HL-60 (cell line): ENCODE measurements at regions not wholly inside any gene's neighbourhood (a gene's known extent, or its start where the extent isn't known, plus 50 kb on each side); places are given as distances from the start of the nearest gene placed in this dataset.

Source experiments
- POLR2AphosphoS5 ChIP-seq: IDR thresholded peaks from 2 replicates; pipeline ENCODE4 v1.6.1; 2012; ENCODE audit warnings: low read depth
- TF ChIP-seq, protein P1 (sequence below): IDR thresholded peaks from one replicate; pipeline ENCODE4 v1.5.1; 2011; ENCODE audit warnings: low read length, control low read depth, inconsistent platforms; ENCODE audit not compliant: insufficient read depth

DNA sequence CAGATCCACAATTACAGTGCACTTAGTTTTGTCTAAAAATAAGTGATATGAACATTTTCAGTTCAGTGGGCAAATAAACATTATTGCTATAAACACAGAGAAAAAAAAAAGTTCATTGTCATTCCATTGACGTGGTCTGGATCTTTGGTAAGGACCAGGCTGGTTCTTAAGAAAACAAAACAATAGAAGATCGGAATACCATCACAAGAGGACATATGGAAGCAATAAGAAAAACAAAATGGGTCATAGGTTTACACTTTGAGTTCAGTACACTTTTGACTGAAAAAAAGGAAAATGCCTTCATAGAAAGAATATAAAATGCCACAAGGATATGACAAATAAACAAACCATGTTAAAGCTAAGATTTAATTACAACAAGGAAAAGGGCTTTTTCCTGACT, 289.5 kb upstream of the TYRP1 start:
- TF ChIP-seq, protein P1, sequence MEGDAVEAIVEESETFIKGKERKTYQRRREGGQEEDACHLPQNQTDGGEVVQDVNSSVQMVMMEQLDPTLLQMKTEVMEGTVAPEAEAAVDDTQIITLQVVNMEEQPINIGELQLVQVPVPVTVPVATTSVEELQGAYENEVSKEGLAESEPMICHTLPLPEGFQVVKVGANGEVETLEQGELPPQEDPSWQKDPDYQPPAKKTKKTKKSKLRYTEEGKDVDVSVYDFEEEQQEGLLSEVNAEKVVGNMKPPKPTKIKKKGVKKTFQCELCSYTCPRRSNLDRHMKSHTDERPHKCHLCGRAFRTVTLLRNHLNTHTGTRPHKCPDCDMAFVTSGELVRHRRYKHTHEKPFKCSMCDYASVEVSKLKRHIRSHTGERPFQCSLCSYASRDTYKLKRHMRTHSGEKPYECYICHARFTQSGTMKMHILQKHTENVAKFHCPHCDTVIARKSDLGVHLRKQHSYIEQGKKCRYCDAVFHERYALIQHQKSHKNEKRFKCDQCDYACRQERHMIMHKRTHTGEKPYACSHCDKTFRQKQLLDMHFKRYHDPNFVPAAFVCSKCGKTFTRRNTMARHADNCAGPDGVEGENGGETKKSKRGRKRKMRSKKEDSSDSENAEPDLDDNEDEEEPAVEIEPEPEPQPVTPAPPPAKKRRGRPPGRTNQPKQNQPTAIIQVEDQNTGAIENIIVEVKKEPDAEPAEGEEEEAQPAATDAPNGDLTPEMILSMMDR, result no peak
- TF ChIP-seq POLR2AphosphoS5, result no peak
